ENCODE measurements at regions not wholly inside any gene's neighbourhood (a gene's known extent, or its start where the extent isn't known, plus 50 kb on each side); places are given as distances from the start of the nearest gene placed in this dataset.

GRCh38 chr9:13975611-13976290 is 338.2 kb downstream of the NFIB start:
- DNase-seq (ENCODE audit: low read depth, low spot score) (no peak), FAIRE-seq (no peak)
- dilution Hi-C loops (cut with MboI; ENCODE audit: extremely low pct_ligation_motif_present, low sequenced_read_pairs): no loop called here
- Histone ChIP-seq H2AFZ (ENCODE audit: control insufficient read depth, low read length) (no peak overlapping the region), H3K27me3 (ENCODE audit: control insufficient read depth, extremely low read depth, insufficient read depth, low read length) (no peaks in the 10 kb centered on the region), H3K79me2 (ENCODE audit: control insufficient read depth, insufficient read depth, low read length) (no peaks in the 10 kb centered on the region), H3K4me2 (ENCODE audit: control insufficient read depth, extremely low read depth, insufficient read depth, low read depth, low read length) (no peak overlapping the region), H4K20me1 (ENCODE audit: control insufficient read depth, extremely low read depth, insufficient read depth, low read length) (no peaks in the 10 kb centered on the region), H3K9ac (ENCODE audit: control insufficient read depth, extremely low read depth, insufficient read depth, low read length) (no peak overlapping the region), H3K27ac (ENCODE audit: control insufficient read depth, insufficient read depth, low read length) (no peak overlapping the region), H3K36me3 (ENCODE audit: control insufficient read depth in 2 of 2, extremely low read depth in 1 of 2, insufficient read depth in 2 of 2, low read length in 2 of 2) (no peaks in the 10 kb centered on the region), H3K4me1 (ENCODE audit: control insufficient read depth, extremely low read depth, insufficient read depth, low read length) (no peaks in the 10 kb centered on the region), H3K9me3 (ENCODE audit: control insufficient read depth, low read depth, low read length) (no peaks in the 10 kb centered on the region), H3K4me3 (ENCODE audit: control insufficient read depth in 2 of 3, extremely low read depth in 1 of 3, insufficient read depth in 2 of 3, low read depth in 1 of 3, low read length in 3 of 3) (no peak overlapping the region), H3K9me1 (ENCODE audit: control insufficient read depth, extremely low read depth, insufficient read depth, low read length) (no peaks in the 10 kb centered on the region)
- TF ChIP-seq EZH2 (IDR thresholded peaks at IDR 0.05; ENCODE audit: low read length) (no peak), CTCF (optimal IDR thresholded peaks at IDR 0.05 in 1 of 3, IDR thresholded peaks at IDR 0.05 in 1 of 3, conservative IDR thresholded peaks at IDR 0.05 in 1 of 3; ENCODE audit: extremely low read depth in 1 of 3, insufficient read depth in 2 of 3, low read length in 3 of 3) (no peak)

- dilution Hi-C loops (cut with MboI; ENCODE audit: extremely low pct_ligation_motif_present, low sequenced_read_pairs): no loop called here
- Histone ChIP-seq H4K20me1 (ENCODE audit: control insufficient read depth, extremely low read depth, insufficient read depth, low read length) (no peaks in the 10 kb centered on the region), H3K9me3 (ENCODE audit: control insufficient read depth, low read depth, low read length) (no peaks in the 10 kb centered on the region), H3K9ac (ENCODE audit: control insufficient read depth, extremely low read depth, insufficient read depth, low read length) (no peak overlapping the region), H3K27ac (ENCODE audit: control insufficient read depth, insufficient read depth, low read length) (no peak overlapping the region), H3K4me3 (ENCODE audit: control insufficient read depth in 2 of 3, extremely low read depth in 1 of 3, insufficient read depth in 2 of 3, low read depth in 1 of 3, low read length in 3 of 3) (no peak overlapping the region), H3K9me1 (ENCODE audit: control insufficient read depth, extremely low read depth, insufficient read depth, low read length) (no peaks in the 10 kb centered on the region), H2AFZ (ENCODE audit: control insufficient read depth, low read length) (no peak overlapping the region), H3K4me2 (ENCODE audit: control insufficient read depth, extremely low read depth, insufficient read depth, low read depth, low read length) (no peak overlapping the region), H3K36me3 (ENCODE audit: control insufficient read depth in 2 of 2, extremely low read depth in 1 of 2, insufficient read depth in 2 of 2, low read length in 2 of 2) (no peaks in the 10 kb centered on the region), H3K27me3 (ENCODE audit: control insufficient read depth, extremely low read depth, insufficient read depth, low read length) (no peaks in the 10 kb centered on the region), H3K4me1 (ENCODE audit: control insufficient read depth, extremely low read depth, insufficient read depth, low read length) (no peaks in the 10 kb centered on the region), H3K79me2 (ENCODE audit: control insufficient read depth, insufficient read depth, low read length) (no peaks in the 10 kb centered on the region)
- FAIRE-seq: no peak
- TF ChIP-seq CTCF (optimal IDR thresholded peaks at IDR 0.05 in 1 of 3, IDR thresholded peaks at IDR 0.05 in 1 of 3, conservative IDR thresholded peaks at IDR 0.05 in 1 of 3; ENCODE audit: extremely low read depth in 1 of 3, insufficient read depth in 2 of 3, low read length in 3 of 3): no peak
- no peak for TF ChIP-seq EZH2 (IDR thresholded peaks at IDR 0.05; ENCODE audit: low read length)
- no peak for DNase-seq (ENCODE audit: low read depth, low spot score)
These were observed 339.1 kb downstream of the NFIB start for GRCh38 chr9:13974891-13975290.

Measured in keratinocyte (primary cell).